Inflammatory macrophage (primary cell): ENCODE measurements at regions not wholly inside any gene's neighbourhood (a gene's known extent, or its start where the extent isn't known, plus 50 kb on each side); places are given as distances from the start of the nearest gene placed in this dataset.
"Not testable (repeated sequence)": the region's sequence is repeated elsewhere in the genome, so short reads cannot be mapped to it uniquely, and the experiment has no call there.

Experiments used
- DNase-seq, 2 donors: peaks; one replicate each; pipeline ENCODE4 v3.0.0-alpha.2; 2020 to 2022

- DNase-seq: no peak
These were observed 180.6 kb downstream of the CYB561 start for GRCh38 chr17:63265526-63265925.

DNA sequence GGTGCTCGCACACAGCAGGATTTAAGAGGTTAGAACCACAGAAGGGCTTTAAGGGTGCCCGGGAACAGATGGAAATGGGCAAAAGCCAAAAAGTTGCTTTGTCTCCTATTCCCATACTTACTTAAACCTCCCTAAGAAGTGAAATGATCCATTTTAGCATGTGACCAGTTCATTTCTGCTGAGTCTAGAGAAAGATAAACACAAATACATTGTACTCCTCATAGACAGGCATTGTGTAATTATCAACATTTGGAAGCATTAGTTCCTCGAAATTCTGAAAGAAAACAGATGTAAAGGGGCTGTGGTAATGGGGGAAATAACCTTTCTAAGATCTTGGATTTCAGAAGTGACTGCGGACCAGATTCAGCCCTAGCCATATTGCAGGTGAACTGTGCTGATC lies 178.3 kb downstream of the CYB561 start:
- peak in 1 of 2 donors; percentile 27 for DNase-seq

DNA sequence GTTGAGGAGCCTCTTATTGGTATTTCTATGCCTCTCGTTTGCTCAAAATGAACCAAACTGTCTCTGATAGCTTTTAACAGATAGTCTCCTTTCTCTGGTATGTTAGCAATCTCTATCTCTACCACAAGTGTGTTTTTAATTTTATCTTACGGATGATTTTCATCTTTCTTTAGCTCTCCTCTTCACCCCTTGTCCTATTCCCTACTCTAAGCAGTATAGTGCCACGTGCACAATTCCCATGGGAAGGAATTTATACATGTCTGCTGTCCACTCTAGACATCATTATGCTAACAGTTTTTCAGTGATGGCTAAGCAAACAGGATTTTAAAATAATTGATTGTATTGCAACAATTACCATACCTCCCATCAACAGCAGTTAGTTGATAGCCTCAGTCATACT lies 177.3 kb downstream of the CYB561 start:
- DNase-seq: no peak

- DNase-seq: no peak
These were observed 175.5 kb downstream of the CYB561 start for GRCh38 chr17:63270610-63271009.

GRCh38 chr17:63274146-63274545 lies 172.0 kb downstream of the CYB561 start:
- DNase-seq: no peak

DNA sequence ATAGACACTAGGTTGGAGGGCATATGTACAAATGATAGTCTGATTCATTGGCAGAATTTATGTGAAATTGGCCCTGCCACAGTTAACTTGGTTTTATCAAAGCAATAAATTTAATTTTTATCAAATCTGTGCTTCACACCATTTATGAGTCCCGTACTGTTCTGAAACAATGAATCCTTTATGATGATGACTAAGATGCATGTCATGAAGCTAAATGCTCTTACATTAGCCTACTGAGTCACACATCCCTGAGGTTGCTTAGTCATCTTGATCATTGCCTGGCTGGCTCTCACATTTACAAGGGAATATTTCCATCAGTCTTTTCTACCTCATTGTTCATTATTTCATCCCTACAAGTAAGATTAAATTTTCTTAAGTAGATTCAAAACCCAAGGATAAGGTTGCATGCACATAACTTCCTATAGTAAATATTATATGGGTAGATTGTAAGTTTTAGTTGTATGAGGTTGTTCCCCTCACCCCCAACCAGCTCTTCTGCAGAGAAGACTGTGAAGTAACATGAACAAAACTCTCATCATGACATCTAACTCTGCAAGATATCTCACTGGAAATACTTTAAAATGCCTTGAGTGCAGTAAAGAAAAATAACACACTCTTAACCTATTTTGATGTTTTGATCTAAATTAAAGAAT lies 170.7 kb downstream of the CYB561 start:
- DNase-seq: peak; percentile 89 to 92

DNA sequence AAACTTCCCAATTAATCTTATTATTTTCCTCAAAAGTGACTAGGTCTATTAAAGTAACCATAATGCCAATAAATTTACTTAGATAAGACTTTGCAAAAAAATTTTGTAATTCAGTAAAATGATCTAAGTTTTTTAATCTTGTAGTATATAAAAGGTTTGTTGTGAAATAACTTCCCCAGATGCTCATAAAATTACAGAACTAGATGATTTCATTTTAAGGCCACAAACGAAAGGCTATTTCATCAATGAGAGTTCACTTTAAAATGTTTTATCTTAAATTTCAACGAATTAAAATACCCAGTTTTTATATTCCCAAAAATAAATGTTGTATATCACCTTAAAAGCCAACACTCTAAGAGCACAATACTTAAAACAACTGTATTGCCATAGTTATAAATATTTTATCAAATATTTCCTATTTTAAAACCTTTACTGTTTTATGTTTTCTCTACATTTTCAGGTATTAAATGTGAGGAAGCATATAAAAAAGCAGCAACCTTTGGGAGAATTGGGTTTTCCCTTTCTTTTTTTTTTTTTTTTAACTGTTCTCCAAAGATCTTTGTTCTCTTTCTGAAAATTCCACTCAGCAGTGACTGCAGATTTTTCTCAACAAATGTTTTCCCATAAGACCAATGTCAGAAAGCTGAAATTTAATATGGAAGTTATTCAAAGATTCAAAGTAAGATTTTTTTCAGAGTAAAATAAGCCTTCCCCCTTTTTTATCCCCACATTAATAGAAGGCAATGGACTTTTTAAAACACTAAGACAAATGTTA lies 169.9 kb downstream of the CYB561 start:
- DNase-seq: peak; percentile 28 to 72

GRCh38 chr17:63276821-63277220 lies 169.3 kb downstream of the CYB561 start:
- peak in 1 of 2 donors; percentile 18 for DNase-seq

DNA sequence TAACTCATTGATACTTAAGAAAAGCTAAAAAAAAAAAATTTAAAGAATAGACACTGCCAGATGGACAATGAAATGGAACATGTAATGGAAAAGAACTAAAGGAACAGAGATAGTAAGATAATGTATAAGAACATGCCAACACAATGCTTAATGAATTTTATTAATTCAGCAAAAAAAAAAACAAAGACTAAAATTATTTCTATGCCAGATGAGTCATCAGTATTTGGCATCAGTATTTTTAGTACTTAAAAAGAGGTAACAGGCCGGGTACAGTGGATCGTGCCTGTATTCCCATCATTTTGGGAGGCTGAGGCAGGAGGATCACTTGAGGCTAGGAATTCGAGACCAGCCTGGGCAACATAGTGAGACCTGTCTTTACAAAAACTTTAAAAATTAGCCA lies 168.5 kb downstream of the CYB561 start:
- no peak for DNase-seq

DNA sequence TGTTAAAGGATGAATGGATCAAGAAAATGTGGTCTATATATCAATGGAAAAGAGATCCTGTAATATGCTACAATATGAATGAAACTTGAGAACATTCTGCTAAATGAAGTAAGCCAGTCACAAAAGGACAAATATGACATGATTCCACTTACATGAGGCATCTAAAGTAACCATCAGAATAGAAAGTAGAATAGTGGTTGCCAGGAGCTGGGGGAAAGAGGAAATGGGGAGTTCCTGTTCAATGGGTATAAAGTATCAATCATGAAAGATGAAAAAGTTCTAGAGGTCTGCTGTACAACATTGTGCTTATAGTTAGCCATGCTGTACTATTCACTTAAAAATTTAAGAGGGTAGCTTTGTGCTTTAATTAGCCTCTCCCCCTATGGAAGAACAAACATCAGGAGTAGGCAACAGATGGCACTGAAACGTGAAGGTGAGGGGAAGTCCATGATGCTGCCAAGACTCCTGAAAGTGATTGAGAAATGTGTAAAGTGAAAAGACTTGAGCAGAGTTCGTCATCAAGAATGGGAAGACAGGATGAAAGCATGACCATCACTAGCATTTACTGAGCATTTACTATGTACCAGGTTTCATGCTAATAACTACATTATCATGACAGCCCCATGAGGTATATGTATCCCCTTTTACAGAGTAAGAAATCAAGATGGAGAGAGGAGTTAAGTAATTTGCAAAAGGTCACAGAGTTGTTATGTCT lies 167.2 kb downstream of the CYB561 start:
- peak; percentile 34 to 35 for DNase-seq

GRCh38 chr17:63279498-63280230 lies 166.4 kb downstream of the CYB561 start:
- DNase-seq: peak; percentile 72 to 84

DNA sequence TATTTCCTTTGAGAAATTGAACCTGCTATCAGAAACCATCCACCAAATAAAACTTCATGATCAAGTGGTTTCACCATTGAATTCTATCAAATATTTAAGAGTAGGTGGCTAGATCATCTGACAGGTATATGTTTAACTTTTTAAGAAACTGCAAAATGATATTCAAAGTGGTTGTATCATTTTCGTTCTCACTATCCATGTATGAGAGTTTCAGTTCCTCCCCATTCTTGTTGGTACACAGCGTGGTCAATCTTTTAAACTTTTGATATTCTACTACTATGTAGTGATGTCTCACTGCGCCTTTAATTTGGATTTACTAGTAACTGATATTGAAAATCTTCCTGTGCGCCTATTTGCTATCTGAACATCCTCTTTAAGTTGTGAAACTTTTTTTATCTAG lies 163.7 kb downstream of the CYB561 start:
- no peak for DNase-seq

GRCh38 chr17:63285551-63285950 lies 160.6 kb downstream of the CYB561 start:
- DNase-seq: no peak

DNA sequence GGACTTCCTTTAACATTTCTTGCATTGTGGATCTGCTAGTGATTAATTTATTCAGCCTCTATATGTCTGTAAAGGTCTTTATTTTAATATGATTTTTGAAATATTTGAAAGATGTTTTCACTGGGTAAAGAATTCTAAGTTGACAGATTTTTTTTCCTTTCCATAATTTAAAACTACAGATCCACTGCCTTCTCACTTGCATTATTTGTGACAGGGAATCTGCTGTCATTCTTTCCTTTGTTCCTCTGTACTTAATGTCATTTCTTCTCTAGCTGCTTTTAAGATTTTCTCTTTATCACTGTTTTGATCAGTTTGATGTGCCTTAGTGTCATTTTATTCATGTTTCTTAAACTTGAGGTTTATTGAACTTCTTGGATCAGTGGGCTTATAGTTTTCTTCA lies 159.9 kb downstream of the CYB561 start:
- DNase-seq: no peak

- not testable (repeated sequence) for DNase-seq
These were observed 159.1 kb downstream of the CYB561 start for GRCh38 chr17:63287006-63287405.

DNA sequence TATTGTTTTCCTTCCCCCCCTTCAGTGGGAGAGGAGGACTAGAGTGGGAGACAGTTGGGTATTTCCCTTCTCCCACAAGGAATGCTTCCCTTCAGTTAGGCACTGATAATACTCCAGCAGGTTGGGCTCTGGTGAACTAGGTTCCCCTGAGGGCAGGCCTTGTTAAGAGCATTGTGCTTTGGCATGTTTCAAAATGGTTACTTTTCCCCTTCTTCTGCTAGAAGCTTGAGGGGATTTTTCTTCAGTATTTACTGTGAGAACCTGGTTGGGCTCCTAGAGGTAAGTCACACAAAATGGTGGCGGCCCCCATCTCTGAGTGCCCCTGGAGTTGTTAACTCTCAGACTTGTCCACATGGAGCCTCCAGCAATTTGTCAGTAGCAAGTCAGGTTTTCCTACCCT lies 156.2 kb downstream of the CYB561 start:
- no peak for DNase-seq

DNA sequence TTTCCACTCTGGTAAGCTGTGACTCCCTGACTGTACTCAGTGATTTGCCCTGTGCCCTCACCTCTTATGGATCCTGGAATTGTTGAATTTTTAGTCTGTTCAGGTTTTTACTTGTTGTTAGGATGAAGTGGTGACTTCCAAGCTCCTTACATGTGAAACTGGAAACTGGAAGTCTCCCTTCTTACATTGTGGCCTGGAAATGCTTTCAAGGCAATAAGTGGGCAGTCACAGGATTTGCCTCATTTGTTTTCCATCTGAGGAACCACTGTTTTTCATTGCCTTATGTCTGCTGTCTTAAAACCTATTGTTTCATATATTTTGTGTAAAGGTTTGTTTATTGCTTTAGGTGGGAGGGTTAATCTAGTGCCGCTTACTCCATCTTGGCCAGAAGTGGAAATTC lies 155.8 kb downstream of the CYB561 start:
- DNase-seq: peak; percentile 47 to 61

DNA sequence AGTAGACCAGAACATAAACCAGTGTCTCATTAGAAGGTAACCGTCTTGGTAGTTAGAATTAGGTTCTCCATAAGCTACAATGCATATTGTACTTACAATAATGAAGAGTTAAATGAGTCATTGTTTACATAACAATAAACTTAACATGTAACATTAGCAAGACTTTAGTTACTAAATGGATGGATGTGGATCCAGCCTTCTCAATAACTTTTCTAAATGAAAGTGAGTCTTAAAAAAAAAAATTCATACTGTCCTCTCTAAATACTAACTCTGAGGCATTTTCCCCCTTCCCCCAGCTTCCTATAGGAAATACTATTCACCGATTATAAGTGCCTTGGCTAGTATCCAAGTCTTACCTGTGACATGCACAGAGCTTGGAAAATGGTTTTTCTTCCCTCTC lies 155.3 kb downstream of the CYB561 start:
- DNase-seq: no peak

DNA sequence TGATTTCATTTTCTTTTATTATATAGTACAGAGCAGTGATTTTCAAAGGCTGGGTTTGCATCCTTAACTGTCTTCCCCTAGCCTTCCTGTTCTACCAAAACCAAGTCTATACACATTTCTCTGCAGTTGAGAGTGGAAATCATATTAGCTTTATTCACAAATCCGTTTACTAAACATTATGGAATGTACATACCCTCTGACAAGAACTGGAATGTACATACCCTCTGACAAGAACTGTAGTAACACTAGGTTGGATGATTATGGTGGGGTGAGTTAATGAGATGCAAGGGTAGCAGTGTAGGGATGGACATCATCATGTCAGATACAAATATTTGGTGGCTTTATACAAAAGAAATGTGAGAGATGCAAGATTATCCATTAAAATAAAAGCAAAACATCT lies 154.8 kb downstream of the CYB561 start:
- no peak for DNase-seq

DNA sequence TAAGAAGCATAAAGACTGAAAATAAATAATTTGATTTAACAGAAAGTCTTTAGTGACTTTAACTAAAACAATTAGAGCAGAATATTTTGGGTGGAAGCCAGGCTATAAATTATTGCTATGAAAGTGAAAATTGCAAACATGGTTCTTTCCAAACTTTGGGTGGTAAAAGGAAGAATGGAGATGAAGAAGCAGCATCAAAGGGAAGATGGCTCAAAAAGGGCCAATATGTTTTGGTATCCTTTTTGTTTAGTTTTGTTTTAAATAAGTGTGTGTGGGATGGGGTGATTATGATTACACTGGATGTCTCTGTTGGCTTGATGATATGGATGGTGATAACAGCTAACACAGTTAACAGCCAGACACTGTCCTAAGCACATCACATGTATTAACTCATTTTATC lies 153.7 kb downstream of the CYB561 start:
- no peak for DNase-seq

DNA sequence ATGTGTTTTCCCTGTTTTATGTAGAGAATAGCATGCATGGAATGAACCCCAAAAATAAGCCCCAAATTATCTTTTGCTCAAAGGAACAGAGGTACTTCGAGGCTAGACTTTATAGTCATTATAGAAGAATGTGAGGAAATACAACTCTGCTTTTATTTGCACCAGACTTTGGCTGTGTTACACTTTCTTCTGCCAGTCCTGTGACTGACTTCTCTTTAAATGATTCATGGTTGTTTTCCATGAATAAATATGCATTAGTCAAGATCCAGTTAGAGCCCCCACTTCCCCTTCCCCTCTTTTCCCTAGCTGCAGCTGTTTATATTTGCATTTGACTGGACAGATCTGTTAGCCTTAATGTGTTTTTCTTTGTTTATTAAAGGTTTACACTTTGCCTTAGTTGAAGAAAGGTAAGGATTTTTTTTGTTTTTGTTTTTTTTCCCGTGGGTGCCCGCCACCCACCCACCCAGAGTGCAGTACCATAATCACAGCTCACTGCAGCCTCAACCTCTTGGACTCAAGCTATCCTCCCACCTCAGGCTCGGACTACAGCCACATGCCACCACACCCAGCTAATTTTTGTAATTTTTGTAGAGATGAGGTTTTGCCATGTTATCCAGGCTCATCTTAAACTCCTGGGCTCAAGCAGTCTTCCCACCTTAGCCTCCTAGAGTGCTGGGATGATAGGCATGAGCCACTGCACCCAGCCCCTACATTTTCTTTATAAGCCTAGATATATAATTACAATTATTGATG lies 152.6 kb downstream of the CYB561 start:
- peak; percentile 85 to 87 for DNase-seq

DNA sequence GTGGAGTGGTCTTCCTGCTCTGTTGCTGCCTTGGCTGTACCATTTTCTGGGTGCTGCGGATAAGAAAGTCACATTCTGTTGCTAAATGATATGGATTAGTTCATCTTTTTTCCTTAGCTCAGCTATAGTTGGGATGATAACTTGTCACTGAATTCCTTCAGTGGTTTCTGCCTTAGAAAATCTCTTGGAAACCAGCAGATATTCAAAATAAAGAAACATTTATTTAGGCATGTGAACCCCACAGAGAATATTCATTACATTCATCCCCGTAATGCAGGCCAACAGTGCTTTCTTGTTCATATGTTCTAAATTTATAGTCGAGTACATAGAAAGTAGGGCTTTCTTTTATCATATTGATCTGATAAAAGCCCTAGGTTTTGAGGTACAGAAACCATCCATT lies 151.3 kb downstream of the CYB561 start:
- no peak for DNase-seq
